HG03196 (cell line): ENCODE measurements at regions not wholly inside any gene's neighbourhood (a gene's known extent, or its start where the extent isn't known, plus 50 kb on each side); places are given as distances from the start of the nearest gene placed in this dataset.
"Not testable (repeated sequence)": the region's sequence is repeated elsewhere in the genome, so short reads cannot be mapped to it uniquely, and the experiment has no call there.

Source experiments
- ATAC-seq: cut with Tn5 transposase; IDR thresholded peaks from one replicate; pipeline ENCODE4 v1.9.1; 2021; ENCODE audit not compliant: unreplicated experiment

DNA sequence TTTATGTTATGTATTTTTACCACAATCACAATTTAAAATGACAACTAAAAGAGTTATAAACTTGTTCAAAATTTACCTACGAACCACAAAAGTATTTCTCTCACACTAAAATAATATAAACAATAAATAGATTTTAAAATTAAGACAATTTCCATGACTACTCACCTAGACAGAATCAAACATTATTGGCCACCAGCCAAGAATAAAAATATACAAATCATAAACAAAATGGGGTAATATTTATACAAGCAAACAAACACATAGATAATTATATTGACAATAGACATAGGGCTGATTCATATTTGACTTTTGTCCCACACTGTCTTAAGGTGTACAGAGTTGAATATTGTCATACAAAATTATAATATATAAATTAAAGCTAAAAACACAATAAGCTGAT lies 119.6 kb upstream of the ZNF92 start:
- ATAC-seq: no peak

DNA sequence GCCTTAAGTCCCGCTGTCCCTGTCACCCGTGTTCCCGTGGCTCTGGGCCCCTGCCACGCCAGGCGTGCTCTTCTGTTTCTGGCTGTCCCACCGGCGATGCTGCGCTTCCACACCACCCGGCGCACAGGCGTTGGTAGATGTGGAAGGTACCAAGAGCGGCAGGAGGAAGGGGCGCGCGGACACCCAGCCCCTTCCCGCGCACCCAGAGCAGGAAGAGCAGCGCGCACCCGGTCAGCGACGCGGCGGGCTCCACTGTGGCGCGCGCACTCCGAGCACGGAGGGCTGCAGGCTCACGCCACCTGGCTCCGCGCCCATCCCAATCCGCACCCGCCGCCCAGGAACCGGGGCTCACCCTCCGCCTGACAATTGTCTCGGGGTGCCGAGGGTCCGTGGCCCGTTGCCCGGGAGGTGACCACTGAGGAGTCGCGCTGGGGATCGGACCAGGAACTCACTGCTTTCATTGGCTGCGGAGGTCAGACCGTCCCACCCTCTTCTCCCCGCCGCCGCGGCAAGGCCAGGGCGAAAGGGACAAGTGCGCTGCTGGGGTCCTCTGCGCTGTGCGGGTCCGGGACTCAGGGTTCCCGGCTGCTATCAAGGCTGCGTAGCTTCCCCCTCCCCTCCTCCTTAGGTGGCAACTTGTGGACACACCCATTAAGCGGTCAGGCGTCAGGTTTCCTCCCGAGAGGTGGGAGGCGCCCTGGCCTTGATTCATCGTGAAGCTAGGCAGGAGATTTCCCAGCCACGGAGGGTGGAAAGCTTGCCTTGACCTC lies 121.6 kb upstream of the ZNF92 start:
- peak; percentile 77 for ATAC-seq

DNA sequence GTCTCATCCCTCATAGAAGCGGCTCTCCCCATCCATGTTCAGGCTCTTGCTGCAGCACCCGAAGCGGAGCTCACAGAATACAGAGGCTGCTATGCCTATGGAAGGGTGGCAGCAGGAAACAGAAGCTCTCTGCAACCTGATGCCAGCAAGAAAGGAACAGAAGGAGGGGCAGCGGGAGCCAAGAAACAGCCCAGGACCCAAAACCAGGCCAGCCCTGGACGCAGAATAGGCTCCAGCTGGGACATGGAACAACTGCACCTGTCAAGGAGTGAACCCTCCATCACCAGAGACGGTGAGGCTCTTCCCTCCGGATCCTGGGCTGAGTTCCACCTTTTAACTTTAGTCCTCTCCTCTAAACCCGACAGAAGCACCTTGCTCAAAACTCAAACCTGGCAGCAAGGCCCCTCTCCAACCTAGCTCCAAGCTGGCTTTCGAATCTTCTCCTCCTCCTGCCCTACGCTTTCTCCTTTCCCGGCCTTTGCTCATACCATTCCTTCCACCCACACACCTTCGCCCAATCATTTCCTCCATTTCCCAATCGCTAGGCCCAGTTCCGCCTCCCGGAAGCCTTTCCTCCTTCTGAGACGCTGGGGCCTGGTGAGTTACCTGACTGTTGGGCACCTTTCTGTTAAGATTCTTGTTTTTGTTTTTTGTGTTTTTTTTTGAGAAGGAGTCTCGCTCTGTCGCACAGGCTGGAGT lies 122.8 kb upstream of the ZNF92 start:
- no peak for ATAC-seq

GRCh38 chr7:65250216-65250615 lies 123.4 kb upstream of the ZNF92 start:
- no peak for ATAC-seq

DNA sequence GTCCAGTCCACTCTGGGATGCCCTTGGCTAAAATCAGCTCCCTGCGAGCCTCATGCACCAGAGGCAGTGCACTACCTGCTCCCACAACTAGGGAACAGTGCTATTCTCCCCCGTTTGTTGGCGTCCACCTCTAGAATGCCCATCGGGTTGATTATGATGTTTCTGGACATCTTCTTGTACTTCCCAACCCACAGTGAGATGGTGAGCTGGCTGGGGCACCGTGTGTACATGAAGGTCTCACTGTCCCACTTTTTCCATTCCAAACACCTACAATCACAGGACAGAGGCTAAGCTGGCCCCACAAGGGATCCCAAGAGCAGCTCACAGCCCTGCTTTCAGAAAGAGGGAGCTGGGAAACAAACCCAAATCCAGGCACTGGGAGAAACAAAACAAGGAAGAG lies 126.2 kb upstream of the ZNF92 start:
- ATAC-seq: no peak

- no peak for ATAC-seq
Measured at GRCh38 chr7:65239707-65240352, 133.8 kb upstream of the ZNF92 start.

GRCh38 chr7:65239324-65239706 lies 134.3 kb upstream of the ZNF92 start:
- no peak for ATAC-seq

- ATAC-seq: no peak
Measured at GRCh38 chr7:65238785-65239184, 134.9 kb upstream of the ZNF92 start.

DNA sequence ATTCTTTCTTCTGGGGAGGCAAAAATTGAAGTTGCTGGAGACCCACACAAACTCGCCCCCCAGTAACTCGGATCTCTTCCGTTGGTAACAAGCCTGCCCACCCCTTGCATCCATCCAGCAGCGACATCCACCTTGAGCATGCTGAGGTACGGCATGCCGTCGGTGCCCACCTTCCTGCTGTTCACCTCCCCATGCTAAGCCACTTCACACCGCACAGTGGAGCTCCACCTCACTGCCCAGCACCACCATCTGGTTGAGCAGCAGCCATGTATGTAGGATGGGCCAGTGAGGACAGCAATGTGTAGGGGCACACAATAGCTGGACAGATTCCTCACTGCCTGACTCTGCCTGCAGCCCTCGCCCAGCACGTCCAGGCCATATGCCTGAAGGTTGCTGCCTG lies 138.1 kb upstream of the ZNF92 start:
- ATAC-seq: no peak

- no peak for ATAC-seq
Measured at GRCh38 chr7:65233409-65234034, 140.1 kb upstream of the ZNF92 start.

DNA sequence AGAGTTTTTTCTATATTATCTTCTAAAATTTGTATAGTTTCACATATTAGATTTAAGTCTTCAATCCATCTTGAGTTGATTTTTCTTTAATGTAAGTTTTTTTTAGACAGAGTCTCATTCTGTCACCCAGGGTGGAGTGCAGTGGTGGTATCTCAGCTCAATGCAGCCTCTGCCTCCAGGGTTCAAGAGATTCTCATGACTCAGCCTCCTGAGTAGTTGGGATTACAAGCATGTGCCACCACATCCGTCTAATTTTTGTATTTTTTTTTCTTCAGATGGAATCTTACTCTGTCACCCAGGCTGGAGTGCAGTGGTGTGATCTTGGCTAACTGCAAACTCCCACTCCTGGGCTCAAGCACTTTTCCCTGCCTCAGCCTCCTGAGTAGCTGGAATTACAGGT lies 143.4 kb upstream of the ZNF92 start:
- no peak for ATAC-seq

DNA sequence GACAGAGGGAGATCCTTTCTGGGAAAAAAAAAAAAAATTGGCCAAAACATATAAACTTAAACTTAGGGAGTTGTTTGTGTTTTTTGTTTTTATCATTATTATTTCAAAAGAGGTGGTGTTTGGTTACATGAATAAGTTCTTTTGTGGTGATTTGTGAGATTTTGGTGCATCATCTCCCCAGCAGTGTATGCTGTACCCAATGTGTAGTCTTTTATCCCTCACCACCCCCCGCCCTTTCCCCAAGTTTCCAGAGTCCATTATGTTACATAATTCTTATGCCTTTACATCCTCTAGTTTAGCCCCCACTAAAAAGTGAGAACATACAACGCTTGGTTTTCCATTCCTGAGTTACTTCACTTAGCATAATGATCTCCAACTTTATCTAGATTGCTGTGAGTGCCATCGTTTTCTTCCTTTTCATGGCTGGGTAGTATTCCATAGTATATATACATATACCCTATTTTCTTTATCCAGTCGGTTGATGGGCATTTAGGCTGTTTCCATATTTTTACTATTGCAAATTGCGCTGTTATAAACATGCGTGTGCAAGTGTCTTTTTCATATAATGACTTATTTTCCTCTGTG lies 148.1 kb upstream of the ZNF92 start:
- no peak for ATAC-seq

GRCh38 chr7:65222655-65223054 lies 151.0 kb upstream of the ZNF92 start:
- ATAC-seq: no peak

DNA sequence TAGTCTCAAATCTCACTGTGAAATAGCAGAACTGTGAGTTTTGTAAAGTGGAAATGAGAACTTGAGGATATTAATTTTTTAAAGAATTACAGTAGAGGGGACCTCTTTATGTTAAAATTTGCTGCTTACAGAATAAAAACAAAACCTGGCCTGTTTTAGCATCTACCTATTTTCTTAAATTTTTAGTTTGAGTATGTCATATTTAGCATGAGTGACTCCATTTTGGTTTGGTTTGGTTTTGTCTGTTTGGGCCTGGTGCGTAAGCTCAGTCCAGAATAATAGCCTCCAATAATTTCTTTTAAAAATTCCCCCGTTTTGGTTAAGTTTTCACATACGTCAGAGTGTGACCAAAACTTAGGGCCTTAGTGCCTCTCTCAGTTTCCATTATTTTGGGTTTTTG lies 152.0 kb upstream of the ZNF92 start:
- ATAC-seq: no peak

DNA sequence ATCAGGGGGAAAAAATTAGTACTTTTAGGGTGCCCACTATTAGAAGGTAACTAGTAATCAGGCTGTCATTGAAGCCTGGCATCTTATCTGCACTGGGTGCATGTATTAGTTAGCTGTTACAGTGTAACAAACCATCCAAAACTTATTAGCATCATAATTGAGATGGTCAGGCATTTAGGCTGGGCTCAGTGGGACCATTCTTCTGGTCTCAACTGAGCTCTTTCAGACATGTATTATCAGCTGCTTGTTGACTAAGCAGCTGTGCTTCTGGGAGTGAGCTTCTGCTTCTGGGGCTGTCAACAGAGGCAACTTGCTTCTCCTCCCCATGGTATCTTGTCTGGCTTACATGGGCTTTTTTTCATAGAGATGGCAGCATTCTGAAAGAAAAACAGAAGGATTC lies 154.0 kb upstream of the ZNF92 start:
- ATAC-seq: no peak

DNA sequence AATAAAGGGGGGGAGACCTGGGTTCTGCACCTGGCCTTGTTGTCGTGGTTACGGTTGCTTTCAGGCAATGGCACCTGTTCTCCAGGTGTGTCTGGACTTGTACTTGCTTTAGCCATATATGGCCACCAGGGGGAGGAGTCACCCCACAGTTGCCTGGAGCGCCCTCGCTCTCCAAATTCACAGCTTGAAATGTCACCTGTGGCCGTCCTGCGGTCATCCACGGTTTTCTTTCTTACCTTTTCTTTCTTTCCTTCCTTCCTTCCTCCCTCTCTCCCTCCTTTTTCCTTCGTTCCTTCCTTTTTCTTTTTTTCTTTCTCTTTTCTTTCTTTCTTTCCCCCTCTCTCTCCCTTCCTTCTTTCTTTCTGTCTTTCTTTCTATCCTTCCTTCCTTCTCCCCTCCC lies 157.2 kb upstream of the ZNF92 start:
- peak; percentile 83 for ATAC-seq

- ATAC-seq: not testable (repeated sequence)
Measured at GRCh38 chr7:65213260-65213659, 160.4 kb upstream of the ZNF92 start.

- ATAC-seq: not testable (repeated sequence)
Measured at GRCh38 chr7:65199221-65199620, 174.4 kb upstream of the ZNF92 start.

DNA sequence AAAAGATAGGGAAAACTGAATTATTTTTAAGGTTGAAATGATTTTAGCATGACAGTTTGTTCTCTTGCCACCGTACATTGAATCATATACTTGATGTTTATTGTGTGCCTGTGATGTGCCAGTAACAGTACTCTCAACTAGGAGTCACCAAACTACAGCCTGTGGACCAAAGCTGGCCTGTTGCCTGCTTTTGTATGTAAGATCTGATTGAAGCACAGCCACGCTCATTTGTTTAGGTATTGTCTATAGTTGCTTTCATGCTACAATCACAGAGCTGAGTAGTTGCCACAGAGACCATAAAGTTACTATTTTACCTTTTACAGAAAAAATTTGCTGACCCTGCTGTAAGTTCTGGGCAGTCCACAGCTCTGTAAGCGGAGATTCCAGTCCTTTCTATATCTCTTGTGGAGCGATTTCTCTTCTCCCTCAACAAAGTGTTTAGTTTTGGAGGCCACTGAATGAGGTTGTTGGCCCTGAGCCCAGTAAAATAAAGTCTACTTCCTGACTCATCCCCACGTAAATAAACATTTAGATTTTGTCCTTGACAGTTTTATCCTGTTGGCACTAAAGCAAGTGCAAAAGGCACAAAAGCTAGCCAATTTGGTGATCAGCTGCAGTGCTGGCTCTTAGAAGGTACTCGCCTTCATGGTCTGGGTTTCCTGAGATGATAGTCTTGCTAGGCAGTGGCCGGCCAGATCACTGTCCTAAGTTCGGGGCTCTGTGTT lies 180.2 kb upstream of the ZNF92 start:
- ATAC-seq: not testable (repeated sequence)

DNA sequence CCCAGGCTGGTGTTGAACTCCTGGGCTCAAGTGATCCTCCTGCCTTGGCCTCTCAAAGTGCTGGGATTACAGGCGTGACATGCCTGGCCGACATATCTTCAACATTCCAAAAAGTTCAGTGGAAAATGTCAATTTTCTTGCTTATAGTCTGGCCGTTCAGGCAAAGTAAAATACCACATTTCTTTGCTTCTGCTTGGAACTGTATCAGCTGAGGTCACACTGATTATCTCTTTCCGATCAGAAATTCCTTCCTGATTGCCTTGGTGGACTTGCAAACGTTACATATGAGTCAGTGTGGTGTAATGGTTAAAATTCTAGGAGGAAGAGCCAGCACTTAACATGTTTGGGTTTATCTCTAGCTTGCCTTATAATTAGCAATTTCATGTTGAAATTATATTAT lies 170.6 kb upstream of the ERV3-1 start:
- not testable (repeated sequence) for ATAC-seq

DNA sequence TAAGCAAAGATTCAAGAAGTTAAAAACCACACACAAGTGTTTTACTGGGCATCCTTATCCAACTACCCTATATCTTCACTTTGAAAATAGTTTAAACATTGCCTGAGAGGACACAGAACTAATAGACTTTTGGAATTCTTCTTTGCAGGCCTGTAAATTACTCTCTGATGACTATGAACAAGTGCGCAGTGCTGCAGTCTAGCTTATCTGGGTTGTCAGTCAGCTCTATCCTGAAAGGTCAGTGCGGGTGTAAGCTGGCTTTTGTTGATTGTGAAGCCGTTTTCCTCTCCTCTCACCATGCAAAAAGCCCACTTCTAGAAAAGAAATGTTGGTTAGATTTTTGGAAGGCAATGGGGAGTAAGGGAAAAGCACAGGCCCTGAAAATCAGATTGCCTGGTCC lies 143.6 kb upstream of the ERV3-1 start:
- not testable (repeated sequence) for ATAC-seq
